ENCODE measurements at regions not wholly inside any gene's neighbourhood (a gene's known extent, or its start where the extent isn't known, plus 50 kb on each side); places are given as distances from the start of the nearest gene placed in this dataset.

- Histone ChIP-seq H3K4me2 (ENCODE audit: insufficient read depth, low read length) (no peak overlapping the region), H4K20me1 (replicated peaks; ENCODE audit: control insufficient read depth, extremely low read depth, insufficient read depth, low read length) (no peaks in the 10 kb centered on the region), H3K27me3 (ENCODE audit: control insufficient read depth in 2 of 2, insufficient read depth in 2 of 2, low read length in 2 of 2) (no peaks in the 10 kb centered on the region), H2AFZ (ENCODE audit: low read depth, low read length) (no peak overlapping the region), H3K4me1 (ENCODE audit: control insufficient read depth, extremely low read depth, insufficient read depth, low read length) (no peaks in the 10 kb centered on the region), H3K27ac (ENCODE audit: insufficient read depth, low read depth, low read length) (no peak overlapping the region), H3K4me3 (replicated peaks in 1 of 3; ENCODE audit: insufficient read depth in 1 of 3, low read depth in 1 of 3, low read length in 3 of 3) (no peak overlapping the region), H3K79me2 (ENCODE audit: control insufficient read depth, insufficient read depth, low read length) (no peaks in the 10 kb centered on the region), H3K9me1 (replicated peaks; ENCODE audit: control insufficient read depth, extremely low read depth, insufficient read depth, low read length) (no peaks in the 10 kb centered on the region), H3K9me3 (replicated peaks; ENCODE audit: control insufficient read depth, insufficient read depth, low read length) (no peaks in the 10 kb centered on the region), H3K9ac (replicated peaks; ENCODE audit: extremely low read depth, insufficient read depth, low read length) (no peak overlapping the region), H3K36me3 (ENCODE audit: control insufficient read depth in 2 of 2, extremely low read depth in 1 of 2, insufficient read depth in 2 of 2, low read length in 2 of 2) (no peaks in the 10 kb centered on the region)
- no TSS peak for BruUV-seq (replicated peaks)
- intact Hi-C loops (cut with micrococcal nuclease) (no loop called here), dilution Hi-C loops (cut with MboI; ENCODE audit: extremely low pct_ligation_motif_present, low sequenced_read_pairs) (no loop called here)
- TF ChIP-seq GATA2 (IDR thresholded peaks at IDR 0.05; ENCODE audit: insufficient read depth, insufficient read length, low read depth, low read length) = no peak
- no peak for TF ChIP-seq JUN (IDR thresholded peaks at IDR 0.05; ENCODE audit: borderline replicate concordance, insufficient read depth, insufficient read length, low read depth)
- TF ChIP-seq EZH2 (IDR thresholded peaks at IDR 0.05; ENCODE audit: borderline replicate concordance, low read depth, low read length, severe bottlenecking) = no peak
- ChIA-PET POLR2A (no interaction called here), CTCF (no interaction called here)
- DNase-seq (ENCODE audit: low read depth, low spot score) (no peak), FAIRE-seq (no peak)
Measured at GRCh38 chr5:28468166-28468565, 1429.8 kb upstream of the CDH9 start.

DNA sequence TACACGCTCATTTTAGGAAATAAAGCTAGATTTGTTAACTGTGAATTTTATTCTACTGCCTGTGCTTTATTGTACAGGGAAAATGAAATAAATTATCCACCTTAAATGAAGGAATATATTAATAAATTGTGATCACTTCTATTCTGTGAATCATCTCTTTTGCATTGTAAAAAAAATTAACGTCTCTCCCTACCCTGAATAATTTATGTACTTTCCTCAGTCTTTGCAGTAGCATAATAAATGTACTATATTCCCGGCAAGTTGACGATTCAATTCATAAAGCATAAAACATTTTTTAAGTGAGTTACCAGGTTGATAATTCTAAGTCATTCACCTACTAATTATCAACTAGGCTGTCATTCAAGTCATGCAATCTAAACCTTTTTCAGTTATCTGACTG lies 1425.3 kb upstream of the CDH9 start:
- H4K20me1 ChIP-seq (replicated peaks; ENCODE audit: control insufficient read depth, extremely low read depth, insufficient read depth, low read length) = no peaks in the 10 kb centered on the region
- intact Hi-C loops (cut with micrococcal nuclease) (no loop called here), dilution Hi-C loops (cut with MboI; ENCODE audit: extremely low pct_ligation_motif_present, low sequenced_read_pairs) (no loop called here)
- H3K4me2 ChIP-seq (ENCODE audit: insufficient read depth, low read length) = no peak overlapping the region
- no TSS peak for BruUV-seq (replicated peaks)
- DNase-seq (ENCODE audit: low read depth, low spot score) (no peak), FAIRE-seq (no peak)
- CTCF ChIA-PET = no interaction called here
- no peaks in the 10 kb centered on the region for H3K9me3 ChIP-seq (replicated peaks; ENCODE audit: control insufficient read depth, insufficient read depth, low read length)
- H3K27me3 ChIP-seq (ENCODE audit: control insufficient read depth in 2 of 2, insufficient read depth in 2 of 2, low read length in 2 of 2) = no peaks in the 10 kb centered on the region
- no peaks in the 10 kb centered on the region for H3K4me1 ChIP-seq (ENCODE audit: control insufficient read depth, extremely low read depth, insufficient read depth, low read length)
- H3K9me1 ChIP-seq (replicated peaks; ENCODE audit: control insufficient read depth, extremely low read depth, insufficient read depth, low read length) = no peaks in the 10 kb centered on the region
- POLR2A ChIA-PET = no interaction called here
- H3K36me3 ChIP-seq (ENCODE audit: control insufficient read depth in 2 of 2, extremely low read depth in 1 of 2, insufficient read depth in 2 of 2, low read length in 2 of 2) = no peaks in the 10 kb centered on the region
- no peaks in the 10 kb centered on the region for H3K79me2 ChIP-seq (ENCODE audit: control insufficient read depth, insufficient read depth, low read length)
- H3K27ac ChIP-seq (ENCODE audit: insufficient read depth, low read depth, low read length) = no peak overlapping the region
- H3K9ac ChIP-seq (replicated peaks; ENCODE audit: extremely low read depth, insufficient read depth, low read length) = no peak overlapping the region
- TF ChIP-seq POLR2A (IDR thresholded peaks at IDR 0.05; ENCODE audit: low read depth, low read length) = no peak
- TF ChIP-seq MYC (IDR thresholded peaks at IDR 0.05; ENCODE audit: low read depth, low read length) = no peak
- TF ChIP-seq FOS (IDR thresholded peaks at IDR 0.05; ENCODE audit: borderline replicate concordance, insufficient read depth, low read length) = no peak
- TF ChIP-seq JUN (IDR thresholded peaks at IDR 0.05; ENCODE audit: borderline replicate concordance, insufficient read depth, insufficient read length, low read depth) = no peak
- no peak for TF ChIP-seq MAX (IDR thresholded peaks at IDR 0.05; ENCODE audit: insufficient read depth, insufficient read length)
- no peak for TF ChIP-seq POLR2AphosphoS5 (IDR thresholded peaks at IDR 0.05; ENCODE audit: insufficient read depth, low read depth, low read length)
- TF ChIP-seq GATA2 (IDR thresholded peaks at IDR 0.05; ENCODE audit: insufficient read depth, insufficient read length, low read depth, low read length) = no peak
- no peak for TF ChIP-seq EZH2 (IDR thresholded peaks at IDR 0.05; ENCODE audit: borderline replicate concordance, low read depth, low read length, severe bottlenecking)
- TF ChIP-seq, protein P1, sequence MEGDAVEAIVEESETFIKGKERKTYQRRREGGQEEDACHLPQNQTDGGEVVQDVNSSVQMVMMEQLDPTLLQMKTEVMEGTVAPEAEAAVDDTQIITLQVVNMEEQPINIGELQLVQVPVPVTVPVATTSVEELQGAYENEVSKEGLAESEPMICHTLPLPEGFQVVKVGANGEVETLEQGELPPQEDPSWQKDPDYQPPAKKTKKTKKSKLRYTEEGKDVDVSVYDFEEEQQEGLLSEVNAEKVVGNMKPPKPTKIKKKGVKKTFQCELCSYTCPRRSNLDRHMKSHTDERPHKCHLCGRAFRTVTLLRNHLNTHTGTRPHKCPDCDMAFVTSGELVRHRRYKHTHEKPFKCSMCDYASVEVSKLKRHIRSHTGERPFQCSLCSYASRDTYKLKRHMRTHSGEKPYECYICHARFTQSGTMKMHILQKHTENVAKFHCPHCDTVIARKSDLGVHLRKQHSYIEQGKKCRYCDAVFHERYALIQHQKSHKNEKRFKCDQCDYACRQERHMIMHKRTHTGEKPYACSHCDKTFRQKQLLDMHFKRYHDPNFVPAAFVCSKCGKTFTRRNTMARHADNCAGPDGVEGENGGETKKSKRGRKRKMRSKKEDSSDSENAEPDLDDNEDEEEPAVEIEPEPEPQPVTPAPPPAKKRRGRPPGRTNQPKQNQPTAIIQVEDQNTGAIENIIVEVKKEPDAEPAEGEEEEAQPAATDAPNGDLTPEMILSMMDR (IDR thresholded peaks at IDR 0.05; ENCODE audit: extremely low read depth in 1 of 2, insufficient read depth in 1 of 2, low read depth in 1 of 2, low read length in 2 of 2) = no peak
- no peak overlapping the region for H3K4me3 ChIP-seq (replicated peaks in 1 of 3; ENCODE audit: insufficient read depth in 1 of 3, low read depth in 1 of 3, low read length in 3 of 3)
- H2AFZ ChIP-seq (ENCODE audit: low read depth, low read length) = no peak overlapping the region

Measured in endothelial cell of umbilical vein (primary cell).